NOMO-1 treated with DMSO at 0.1 percent for 48 hours (cell line): ENCODE measurements at regions not wholly inside any gene's neighbourhood (a gene's known extent, or its start where the extent isn't known, plus 50 kb on each side); places are given as distances from the start of the nearest gene placed in this dataset.
"Not testable (repeated sequence)": the region's sequence is repeated elsewhere in the genome, so short reads cannot be mapped to it uniquely, and the experiment has no call there.

Experiments used
- DNase-seq: peaks from one replicate; lab custom pipeline; 2025; ENCODE audit not compliant: unreplicated experiment; lab: John Stamatoyannopoulos, UW

- no peak for DNase-seq
Observed at GRCh38 chr1:203996126-203996525, 76.8 kb upstream of the SOX13 start.

- DNase-seq: not testable (repeated sequence)
Observed at GRCh38 chr1:203998571-203998970, 74.3 kb upstream of the SOX13 start.

GRCh38 chr1:203999618-204000017 is 73.3 kb upstream of the SOX13 start:
- DNase-seq: no peak

- no peak for DNase-seq
Observed at GRCh38 chr1:204001166-204001901, 71.6 kb upstream of the SOX13 start.

- no peak for DNase-seq
Observed at GRCh38 chr1:204002614-204003013, 70.3 kb upstream of the SOX13 start.

GRCh38 chr1:204003536-204003935 is 69.4 kb upstream of the SOX13 start:
- DNase-seq: no peak

GRCh38 chr1:204011426-204011825 is 61.5 kb upstream of the SOX13 start:
- DNase-seq: no peak

GRCh38 chr1:204013052-204013451 is 59.9 kb upstream of the SOX13 start:
- no peak for DNase-seq

- DNase-seq: no peak
Observed at GRCh38 chr1:204014336-204014735, 58.6 kb upstream of the SOX13 start.

- DNase-seq: not testable (repeated sequence)
Observed at GRCh38 chr1:204014961-204015360, 58.0 kb upstream of the SOX13 start.

- DNase-seq: no peak
Observed at GRCh38 chr1:204017032-204017431, 55.9 kb upstream of the SOX13 start.

- DNase-seq: no peak
Observed at GRCh38 chr1:204018460-204018859, 54.5 kb upstream of the SOX13 start.
